ENCODE measurements at regions not wholly inside any gene's neighbourhood (a gene's known extent, or its start where the extent isn't known, plus 50 kb on each side); places are given as distances from the start of the nearest gene placed in this dataset.

- TF ChIP-seq ZNF462 (CRISPR knock-in tag; IDR thresholded peaks at IDR 0.05): no peak
- no peak for TF ChIP-seq ZNF114 (CRISPR knock-in tag; IDR thresholded peaks at IDR 0.05)
These were observed 196.9 kb downstream of the NRP2 start (continued) for GRCh38 chr2:205878999-205879762.

GRCh38 chr2:205877496-205877895 lies 195.2 kb downstream of the NRP2 start:
- H3K36me3 ChIP-seq (ENCODE audit: insufficient read depth): no peaks in the 10 kb centered on the region
- peaks cover 9% of the 10 kb centered on the region; the same call in 2 of the 3 replicates for H3K36me3 Mint-ChIP-seq (ENCODE audit: low read depth)
- no peak for ATAC-seq
- H3K9me3 Mint-ChIP-seq: peaks cover 9% of the 10 kb centered on the region
- H3K9me2 ChIP-seq (ENCODE audit: insufficient read depth): no peaks in the 10 kb centered on the region; the same call in 1 of the 2 replicates
- DNase-seq (ENCODE audit: low spot score): no peak
- H3K27me3 Mint-ChIP-seq (ENCODE audit: insufficient read depth, low read depth, poor library complexity): peaks cover 2% of the 10 kb centered on the region
- peaks cover 2% of the 10 kb centered on the region; the same call in 1 of the 2 replicates for H3K4me1 ChIP-seq (ENCODE audit: insufficient read depth)
- H3K27ac Mint-ChIP-seq: no peak overlapping the region
- H3K4me3 Mint-ChIP-seq: no peak overlapping the region
- H3K27ac ChIP-seq (ENCODE audit: low read depth): no peak overlapping the region
- H3K4me1 Mint-ChIP-seq: peaks cover 2% of the 10 kb centered on the region; the same call in 1 of the 3 replicates
- no peaks in the 10 kb centered on the region for H3F3A ChIP-seq (replicated peaks; ENCODE audit: low read depth)
- H3K4me3 ChIP-seq: no peak overlapping the region
- no peaks in the 10 kb centered on the region for H4K20me1 ChIP-seq (replicated peaks; ENCODE audit: insufficient read depth)
- no peak overlapping the region for H3K4me2 ChIP-seq
- H3K79me2 ChIP-seq (replicated peaks; ENCODE audit: insufficient read depth): no peaks in the 10 kb centered on the region
- H3K27me3 ChIP-seq (ENCODE audit: insufficient read depth): no peaks in the 10 kb centered on the region
- H2AFZ ChIP-seq: no peak overlapping the region; the same call in 1 of the 2 replicates
- TF ChIP-seq NANOG (IDR thresholded peaks at IDR 0.05; ENCODE audit: borderline replicate concordance) (no peak), EZH2phosphoT487 (IDR thresholded peaks at IDR 0.05; ENCODE audit: unreplicated experiment) (no peak), CREB1 (CRISPR knock-in tag; IDR thresholded peaks at IDR 0.05; ENCODE audit: low read depth) (no peak), ZNF331 (CRISPR knock-in tag; IDR thresholded peaks at IDR 0.05; ENCODE audit: low read depth) (no peak), ZNF114 (CRISPR knock-in tag; IDR thresholded peaks at IDR 0.05) (no peak), STAT1 (IDR thresholded peaks at IDR 0.05; ENCODE audit: unreplicated experiment) (no peak), CTCF (conservative IDR thresholded peaks at IDR 0.05; ENCODE audit: low read depth in 2 of 2) (no peak), EZH2 (IDR thresholded peaks at IDR 0.05; ENCODE audit: low read depth, unreplicated experiment) (no peak), ETS1 (IDR thresholded peaks at IDR 0.05) (no peak)

Measured in GM23338 (cell line).